ENCODE measurements at regions not wholly inside any gene's neighbourhood (a gene's known extent, or its start where the extent isn't known, plus 50 kb on each side); places are given as distances from the start of the nearest gene placed in this dataset.

GRCh38 chr13:47418206-47418920 is 521.5 kb upstream of the HTR2A start:
- H3K4me1 Mint-ChIP-seq = no peaks in the 10 kb centered on the region
- H3K4me3 Mint-ChIP-seq = no peak overlapping the region
- no peaks in the 10 kb centered on the region for H3K27me3 Mint-ChIP-seq
- ChIA-PET CTCF (no interaction called here), POLR2A (no interaction called here)
- H3K27ac ChIP-seq (ENCODE audit: low read depth, low read length) = no peak overlapping the region
- H3K27ac Mint-ChIP-seq = no peak overlapping the region
- no peaks in the 10 kb centered on the region for H3K36me3 ChIP-seq (ENCODE audit: insufficient read depth, low read length)
- H3K9me3 ChIP-seq (ENCODE audit: low read length) = no peaks in the 10 kb centered on the region
- peaks cover 0 to 7% (median 0%) of the 10 kb centered on the region in 5 donors for H3K9me3 Mint-ChIP-seq
- no peaks in the 10 kb centered on the region for H3K4me1 ChIP-seq (ENCODE audit: insufficient read depth, low read length)
- no peak overlapping the region for H3K4me3 ChIP-seq (ENCODE audit: low read length)
- DNase-seq = no peak
- H3K36me3 Mint-ChIP-seq = no peaks in the 10 kb centered on the region
- no peaks in the 10 kb centered on the region for H3K27me3 ChIP-seq (ENCODE audit: insufficient read depth, low read length, poor library complexity, severe bottlenecking)

- ChIA-PET POLR2A (no interaction called here), CTCF (no interaction called here)
- Mint-ChIP-seq H3K4me3 (no peak overlapping the region), H3K4me1 (no peaks in the 10 kb centered on the region), H3K9me3 (peaks cover 0 to 7% (median 0%) of the 10 kb centered on the region in 5 donors), H3K36me3 (no peaks in the 10 kb centered on the region), H3K27me3 (no peaks in the 10 kb centered on the region), H3K27ac (no peak overlapping the region)
- no peak overlapping the region for H3K27ac ChIP-seq (ENCODE audit: low read depth, low read length)
- no peaks in the 10 kb centered on the region for H3K36me3 ChIP-seq (ENCODE audit: insufficient read depth, low read length)
- no peaks in the 10 kb centered on the region for H3K9me3 ChIP-seq (ENCODE audit: low read length)
- H3K27me3 ChIP-seq (ENCODE audit: insufficient read depth, low read length, poor library complexity, severe bottlenecking) = no peaks in the 10 kb centered on the region
- no peak overlapping the region for H3K4me3 ChIP-seq (ENCODE audit: low read length)
- DNase-seq = no peak
- no peaks in the 10 kb centered on the region for H3K4me1 ChIP-seq (ENCODE audit: insufficient read depth, low read length)
Measured at GRCh38 chr13:47417485-47417884, 520.6 kb upstream of the HTR2A start.

GRCh38 chr13:47415048-47415447 is 518.2 kb upstream of the HTR2A start:
- H3K4me3 ChIP-seq (ENCODE audit: low read length) = no peak overlapping the region
- H3K4me1 Mint-ChIP-seq = no peaks in the 10 kb centered on the region
- no peaks in the 10 kb centered on the region for H3K27me3 ChIP-seq (ENCODE audit: insufficient read depth, low read length, poor library complexity, severe bottlenecking)
- H3K36me3 ChIP-seq (ENCODE audit: insufficient read depth, low read length) = no peaks in the 10 kb centered on the region
- ChIA-PET POLR2A (no interaction called here), CTCF (no interaction called here)
- H3K9me3 Mint-ChIP-seq = peaks cover 0 to 5% (median 2%) of the 10 kb centered on the region in 5 donors
- no peaks in the 10 kb centered on the region for H3K4me1 ChIP-seq (ENCODE audit: insufficient read depth, low read length)
- H3K9me3 ChIP-seq (ENCODE audit: low read length) = no peaks in the 10 kb centered on the region
- H3K27ac ChIP-seq (ENCODE audit: low read depth, low read length) = no peak overlapping the region
- H3K27me3 Mint-ChIP-seq = no peaks in the 10 kb centered on the region
- no peaks in the 10 kb centered on the region for H3K36me3 Mint-ChIP-seq
- H3K4me3 Mint-ChIP-seq = no peak overlapping the region
- DNase-seq = no peak
- H3K27ac Mint-ChIP-seq = no peak overlapping the region

- no peaks in the 10 kb centered on the region for H3K36me3 Mint-ChIP-seq
- DNase-seq = no peak
- no peaks in the 10 kb centered on the region for H3K9me3 ChIP-seq (ENCODE audit: low read length)
- no peaks in the 10 kb centered on the region for H3K27me3 Mint-ChIP-seq
- H3K36me3 ChIP-seq (ENCODE audit: insufficient read depth, low read length) = no peaks in the 10 kb centered on the region
- peaks cover 0 to 5% (median 2%) of the 10 kb centered on the region in 5 donors for H3K9me3 Mint-ChIP-seq
- no peak overlapping the region for H3K4me3 ChIP-seq (ENCODE audit: low read length)
- H3K27ac ChIP-seq (ENCODE audit: low read depth, low read length) = no peak overlapping the region
- H3K27me3 ChIP-seq (ENCODE audit: insufficient read depth, low read length, poor library complexity, severe bottlenecking) = no peaks in the 10 kb centered on the region
- no peaks in the 10 kb centered on the region for H3K4me1 ChIP-seq (ENCODE audit: insufficient read depth, low read length)
- H3K27ac Mint-ChIP-seq = no peak overlapping the region
- ChIA-PET POLR2A (no interaction called here), CTCF (no interaction called here)
- no peaks in the 10 kb centered on the region for H3K4me1 Mint-ChIP-seq
- no peak overlapping the region for H3K4me3 Mint-ChIP-seq
Measured at GRCh38 chr13:47413526-47413925, 516.7 kb upstream of the HTR2A start.

- Mint-ChIP-seq H3K4me1 (no peaks in the 10 kb centered on the region), H3K4me3 (no peak overlapping the region), H3K9me3 (peaks cover 0 to 8% (median 2%) of the 10 kb centered on the region in 5 donors), H3K36me3 (no peaks in the 10 kb centered on the region), H3K27me3 (no peaks in the 10 kb centered on the region), H3K27ac (no peak overlapping the region)
- no peak overlapping the region for H3K27ac ChIP-seq (ENCODE audit: low read depth, low read length)
- H3K36me3 ChIP-seq (ENCODE audit: insufficient read depth, low read length) = no peaks in the 10 kb centered on the region
- H3K4me3 ChIP-seq (ENCODE audit: low read length) = no peak overlapping the region
- no peaks in the 10 kb centered on the region for H3K9me3 ChIP-seq (ENCODE audit: low read length)
- no peak for DNase-seq
- H3K4me1 ChIP-seq (ENCODE audit: insufficient read depth, low read length) = no peaks in the 10 kb centered on the region
- CTCF ChIA-PET = no interaction called here
- no peaks in the 10 kb centered on the region for H3K27me3 ChIP-seq (ENCODE audit: insufficient read depth, low read length, poor library complexity, severe bottlenecking)
- POLR2A ChIA-PET = no interaction called here
Measured at GRCh38 chr13:47413112-47413511, 516.3 kb upstream of the HTR2A start.

GRCh38 chr13:47409778-47410177 is 512.9 kb upstream of the HTR2A start:
- H3K4me1 ChIP-seq (ENCODE audit: insufficient read depth, low read length) = no peaks in the 10 kb centered on the region
- H3K27me3 Mint-ChIP-seq = no peaks in the 10 kb centered on the region
- H3K4me3 ChIP-seq (ENCODE audit: low read length) = no peak overlapping the region
- no peaks in the 10 kb centered on the region for H3K9me3 ChIP-seq (ENCODE audit: low read length)
- ChIA-PET POLR2A (no interaction called here), CTCF (no interaction called here)
- H3K27ac ChIP-seq (ENCODE audit: low read depth, low read length) = no peak overlapping the region
- no peaks in the 10 kb centered on the region for H3K36me3 ChIP-seq (ENCODE audit: insufficient read depth, low read length)
- no peaks in the 10 kb centered on the region for H3K27me3 ChIP-seq (ENCODE audit: insufficient read depth, low read length, poor library complexity, severe bottlenecking)
- no peaks in the 10 kb centered on the region for H3K4me1 Mint-ChIP-seq
- H3K9me3 Mint-ChIP-seq = peaks cover 0 to 10% (median 0%) of the 10 kb centered on the region in 5 donors
- H3K36me3 Mint-ChIP-seq = no peaks in the 10 kb centered on the region
- no peak overlapping the region for H3K27ac Mint-ChIP-seq
- H3K4me3 Mint-ChIP-seq = no peak overlapping the region
- no peak for DNase-seq

GRCh38 chr13:47408546-47409319 is 511.9 kb upstream of the HTR2A start:
- no peaks in the 10 kb centered on the region for H3K9me3 ChIP-seq (ENCODE audit: low read length)
- Mint-ChIP-seq H3K4me3 (no peak overlapping the region), H3K36me3 (no peaks in the 10 kb centered on the region), H3K27me3 (no peaks in the 10 kb centered on the region), H3K4me1 (no peaks in the 10 kb centered on the region), H3K9me3 (peaks cover 0 to 10% (median 2%) of the 10 kb centered on the region in 5 donors), H3K27ac (no peak overlapping the region)
- no peaks in the 10 kb centered on the region for H3K4me1 ChIP-seq (ENCODE audit: insufficient read depth, low read length)
- CTCF ChIA-PET = no interaction called here
- no peak overlapping the region for H3K27ac ChIP-seq (ENCODE audit: low read depth, low read length)
- no peak for DNase-seq
- no peak overlapping the region for H3K4me3 ChIP-seq (ENCODE audit: low read length)
- POLR2A ChIA-PET = no interaction called here
- no peaks in the 10 kb centered on the region for H3K36me3 ChIP-seq (ENCODE audit: insufficient read depth, low read length)
- H3K27me3 ChIP-seq (ENCODE audit: insufficient read depth, low read length, poor library complexity, severe bottlenecking) = no peaks in the 10 kb centered on the region

GRCh38 chr13:47407808-47408207 is 511.0 kb upstream of the HTR2A start:
- no peak overlapping the region for H3K4me3 Mint-ChIP-seq
- no peak for DNase-seq
- no peaks in the 10 kb centered on the region for H3K9me3 ChIP-seq (ENCODE audit: low read length)
- H3K4me1 Mint-ChIP-seq = no peaks in the 10 kb centered on the region
- H3K36me3 ChIP-seq (ENCODE audit: insufficient read depth, low read length) = no peaks in the 10 kb centered on the region
- H3K27ac Mint-ChIP-seq = no peak overlapping the region
- H3K4me3 ChIP-seq (ENCODE audit: low read length) = no peak overlapping the region
- H3K27me3 Mint-ChIP-seq = no peaks in the 10 kb centered on the region
- H3K27ac ChIP-seq (ENCODE audit: low read depth, low read length) = no peak overlapping the region
- no peaks in the 10 kb centered on the region for H3K27me3 ChIP-seq (ENCODE audit: insufficient read depth, low read length, poor library complexity, severe bottlenecking)
- no peaks in the 10 kb centered on the region for H3K36me3 Mint-ChIP-seq
- H3K4me1 ChIP-seq (ENCODE audit: insufficient read depth, low read length) = no peaks in the 10 kb centered on the region
- peaks cover 0 to 10% (median 2%) of the 10 kb centered on the region in 5 donors for H3K9me3 Mint-ChIP-seq
- ChIA-PET CTCF (no interaction called here), POLR2A (no interaction called here)

All from CD8-positive, alpha-beta memory T cell (primary cell).